OCI-LY1 (cell line): ENCODE measurements at regions not wholly inside any gene's neighbourhood (a gene's known extent, or its start where the extent isn't known, plus 50 kb on each side); places are given as distances from the start of the nearest gene placed in this dataset.

ENCODE experiments used
- CTCF ChIP-seq: fragments of 200-600 bp; sonication (generic), shearing (Covaris generic); IDR thresholded peaks from 2 replicates; pipeline ENCODE4 v1.5.1; 2017; ENCODE audit warnings: mild to moderate bottlenecking, antibody characterized with exemption, low read length, moderate library complexity, mixed read lengths
- EZH2 ChIP-seq: fragments of 200-600 bp; sonication (generic), shearing (Covaris generic); IDR thresholded peaks from 2 replicates; pipeline ENCODE4 v1.8.0; 2017; ENCODE audit warnings: borderline replicate concordance, mixed run types, mild to moderate bottlenecking, antibody characterized with exemption, low read length, moderate library complexity, mixed read lengths

DNA sequence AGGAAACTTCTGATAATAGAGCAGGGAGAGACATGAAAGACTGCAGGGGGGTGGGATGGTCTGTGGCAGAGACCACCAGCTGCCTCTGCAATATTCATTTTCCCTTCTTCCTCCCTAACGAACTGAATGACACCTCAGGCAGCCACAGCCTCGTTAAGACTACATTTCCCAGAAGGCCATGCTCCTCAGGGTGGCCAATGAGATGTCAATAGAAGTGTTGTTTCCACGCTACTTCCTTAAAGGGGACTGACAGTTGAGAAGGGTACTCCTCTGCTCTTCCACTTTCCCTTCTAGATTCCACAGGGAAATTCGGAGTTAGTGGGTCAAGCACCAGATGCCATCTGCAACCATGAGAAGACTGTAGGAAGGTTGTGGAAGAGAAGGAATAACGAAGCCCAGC, 52.0 kb upstream of the DAPK1 start:
- TF ChIP-seq CTCF: no peak
- no peak for TF ChIP-seq EZH2
